HG03095 (cell line): ENCODE measurements at regions not wholly inside any gene's neighbourhood (a gene's known extent, or its start where the extent isn't known, plus 50 kb on each side); places are given as distances from the start of the nearest gene placed in this dataset.
"Not testable (repeated sequence)": the region's sequence is repeated elsewhere in the genome, so short reads cannot be mapped to it uniquely, and the experiment has no call there.

Experiments used
- ATAC-seq: cut with Tn5 transposase; IDR thresholded peaks from one replicate; pipeline ENCODE4 v1.9.1; 2021; ENCODE audit warnings: moderate library complexity; ENCODE audit not compliant: unreplicated experiment

DNA sequence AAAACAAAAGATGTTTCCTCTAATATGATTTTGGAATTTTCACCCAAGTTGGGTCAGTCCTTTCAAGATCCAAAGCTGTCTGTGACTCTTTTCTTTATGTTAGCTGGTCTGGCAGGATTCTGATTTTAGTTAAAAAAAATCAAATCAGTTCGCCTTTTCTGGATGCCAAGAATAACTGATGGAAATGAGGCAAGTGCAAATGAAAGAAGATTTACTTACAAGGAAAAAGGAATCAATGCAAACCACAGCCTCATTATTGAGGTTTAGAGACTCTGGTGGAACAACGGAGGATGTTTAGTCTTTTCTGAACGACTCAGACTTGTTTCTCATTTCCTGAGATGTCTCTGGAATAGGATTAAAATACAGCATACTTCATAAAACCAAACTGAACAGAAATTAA is 117.0 kb upstream of the DYRK2 start:
- no peak for ATAC-seq

- ATAC-seq = no peak
These were observed 115.4 kb upstream of the DYRK2 start for GRCh38 chr12:67533159-67533558.

DNA sequence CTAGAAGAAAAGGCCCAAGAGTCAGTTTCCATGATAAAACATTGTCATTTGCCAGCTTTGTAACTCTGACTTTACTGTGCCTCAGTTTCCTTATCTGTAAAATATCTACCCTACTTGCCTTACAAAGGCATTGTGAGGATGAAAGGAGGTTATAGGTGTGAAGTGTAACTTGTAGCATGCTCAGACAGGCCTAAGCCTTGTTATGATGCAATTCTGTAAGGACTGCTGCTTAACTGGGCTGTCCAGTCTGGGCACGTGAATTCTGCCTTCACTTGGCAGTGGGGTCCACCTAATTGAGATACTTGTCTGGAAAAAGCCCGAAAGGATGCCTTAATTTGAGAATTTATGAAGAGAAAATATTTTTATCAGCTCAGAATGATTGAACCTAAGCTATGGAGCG is 114.5 kb upstream of the DYRK2 start:
- no peak for ATAC-seq

DNA sequence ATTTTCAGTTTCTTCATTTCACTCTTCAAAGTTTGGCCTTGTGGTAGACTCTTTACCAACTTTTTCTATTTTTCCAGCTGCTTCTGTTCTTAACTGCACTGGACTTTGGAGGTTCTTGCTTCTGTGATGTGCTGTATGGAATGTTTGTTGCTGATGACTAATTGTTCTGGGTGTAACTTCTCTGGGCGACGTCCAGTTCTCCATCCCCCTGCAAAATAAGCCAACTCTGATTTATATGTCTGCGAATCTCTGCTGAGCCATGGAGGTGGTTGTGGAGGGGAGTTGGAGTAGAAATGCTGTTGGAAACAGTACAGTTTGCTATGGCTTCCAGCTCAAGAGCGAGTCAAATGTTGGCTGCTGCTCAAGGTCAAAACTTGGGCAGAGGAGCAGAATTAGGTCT is 113.9 kb upstream of the DYRK2 start:
- ATAC-seq = no peak

GRCh38 chr12:67535176-67535575 is 113.4 kb upstream of the DYRK2 start:
- ATAC-seq = no peak

DNA sequence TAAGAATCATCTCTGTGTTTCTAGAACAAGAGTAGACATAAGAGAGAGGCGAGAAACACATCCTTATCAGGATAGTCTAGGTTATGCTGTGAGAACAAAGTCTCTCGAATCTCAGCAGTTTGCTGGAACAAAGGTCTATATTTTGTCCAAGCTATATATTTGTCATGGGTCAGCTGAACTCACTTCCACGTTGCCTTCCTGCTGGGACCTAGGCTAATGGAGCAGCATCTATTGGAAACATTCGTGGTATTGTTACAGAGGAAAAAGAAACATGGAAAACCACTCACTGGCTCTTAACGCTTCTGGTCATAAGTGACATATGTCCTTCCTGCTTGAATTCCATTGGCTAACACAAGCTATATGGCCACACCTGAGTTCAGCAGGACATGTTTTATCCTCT is 112.6 kb upstream of the DYRK2 start:
- no peak for ATAC-seq

- no peak for ATAC-seq
These were observed 109.2 kb upstream of the DYRK2 start for GRCh38 chr12:67539329-67539728.

DNA sequence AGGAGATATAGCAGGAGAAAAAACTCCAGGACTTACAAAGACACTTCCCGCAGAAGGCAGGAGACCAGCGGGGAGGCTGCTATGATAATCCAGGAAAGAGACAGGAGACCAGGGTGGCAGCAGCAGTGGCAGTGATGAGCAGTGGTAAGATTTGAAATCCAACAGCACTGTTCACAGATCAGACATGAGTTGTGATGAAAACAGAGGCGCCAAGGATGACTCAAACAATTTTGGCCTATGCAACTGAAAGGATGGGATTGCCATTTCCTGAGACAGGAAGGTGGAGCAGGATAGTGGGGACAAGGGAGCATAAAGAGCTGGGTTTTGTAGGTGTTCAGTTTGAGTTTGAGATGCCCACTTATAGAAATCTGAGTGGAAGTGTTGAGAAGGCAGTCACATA is 108.6 kb upstream of the DYRK2 start:
- ATAC-seq = no peak

DNA sequence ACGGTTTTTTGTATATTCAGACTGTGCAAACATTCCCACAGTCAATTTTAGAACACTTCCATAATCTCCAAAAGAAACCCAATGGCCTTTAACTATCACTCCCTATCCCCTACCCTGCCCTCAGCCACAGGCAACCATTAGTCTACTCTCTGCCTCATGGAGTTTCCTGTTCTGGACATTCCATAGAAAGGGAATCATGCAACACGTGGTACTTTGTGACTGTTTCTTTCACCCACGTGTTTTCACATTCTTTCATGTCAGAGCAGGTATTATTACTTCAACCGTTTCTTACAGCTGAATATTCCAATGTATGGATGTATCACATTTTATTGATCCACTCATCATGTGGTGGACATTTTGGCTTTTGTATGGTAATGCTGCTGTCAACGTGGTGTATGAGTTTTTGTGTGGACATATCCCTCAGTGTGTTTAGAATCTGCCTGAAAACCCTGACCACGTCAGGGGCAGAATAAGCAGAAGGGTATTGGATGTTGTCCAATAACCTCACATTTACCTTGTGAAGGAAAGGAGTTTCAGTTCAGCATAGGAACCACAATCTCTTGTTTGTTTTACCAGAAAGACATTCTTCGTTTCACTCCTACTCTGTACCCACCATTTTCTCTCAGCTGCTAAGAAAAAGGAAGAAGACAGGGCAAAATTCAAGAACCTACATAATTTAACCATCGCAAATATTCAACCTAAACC is 107.5 kb upstream of the DYRK2 start:
- ATAC-seq = no peak

DNA sequence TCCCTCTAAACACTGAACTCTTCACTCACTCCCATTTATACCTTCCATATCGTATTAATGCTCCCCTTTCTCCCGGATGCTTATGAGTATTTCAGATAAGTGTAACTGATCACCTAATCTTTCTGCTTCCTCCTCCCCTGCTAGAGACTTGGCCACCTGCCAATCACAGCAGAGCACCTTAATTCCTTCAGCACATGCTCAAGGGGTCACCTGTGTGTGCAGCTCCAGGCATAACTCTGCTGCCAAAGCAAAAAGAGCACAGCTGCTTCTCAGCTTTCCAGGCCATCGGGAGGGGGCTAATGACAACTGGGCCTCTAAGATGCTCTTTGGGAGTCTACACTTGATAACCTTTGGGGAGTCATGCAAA is 106.9 kb upstream of the DYRK2 start:
- no peak for ATAC-seq

- no peak for ATAC-seq
These were observed 105.3 kb upstream of the DYRK2 start for GRCh38 chr12:67543021-67543770.

DNA sequence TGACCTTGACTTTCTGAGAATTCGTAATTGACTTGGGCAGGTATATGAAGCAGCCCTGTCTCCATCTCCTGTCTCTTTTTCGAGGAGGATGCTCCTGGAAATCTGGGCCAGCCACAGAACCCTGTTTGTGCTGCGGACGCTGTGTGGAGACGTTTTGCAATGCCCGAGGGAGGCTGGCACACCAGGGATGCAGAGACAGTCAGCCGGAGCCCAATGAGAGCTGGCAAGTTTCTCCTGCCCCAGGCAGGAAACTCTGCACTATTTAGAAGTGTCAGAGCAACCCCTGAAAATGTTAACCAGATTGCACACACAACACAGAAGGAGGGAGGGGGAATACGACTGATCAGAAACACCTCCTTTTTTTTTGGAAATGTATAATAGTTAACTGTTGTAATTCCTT is 103.2 kb upstream of the DYRK2 start:
- no peak for ATAC-seq

- no peak for ATAC-seq
These were observed 101.8 kb upstream of the DYRK2 start for GRCh38 chr12:67546746-67547145.

GRCh38 chr12:67555075-67555717 is 93.3 kb upstream of the DYRK2 start:
- not testable (repeated sequence) for ATAC-seq

- ATAC-seq = no peak
These were observed 89.8 kb upstream of the DYRK2 start for GRCh38 chr12:67558775-67559174.

DNA sequence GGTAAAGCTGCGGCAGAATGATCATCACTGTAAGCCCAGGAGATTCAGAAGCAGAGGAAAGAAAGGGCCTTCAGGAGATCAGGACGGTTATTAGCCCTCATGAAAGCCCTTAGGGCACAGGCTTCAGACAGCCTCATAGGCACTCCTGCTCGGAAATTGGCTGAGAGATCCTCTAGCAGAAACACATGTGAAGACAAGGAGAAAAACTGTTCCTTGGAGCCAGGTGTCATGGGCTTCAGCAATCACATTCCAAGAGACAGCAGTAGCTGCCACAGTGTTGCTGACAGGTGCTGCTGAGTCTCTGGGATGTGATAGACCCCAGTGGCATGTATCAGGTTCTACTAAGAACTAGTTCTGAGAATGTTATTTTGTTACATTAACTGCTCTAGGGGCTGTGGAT is 88.8 kb upstream of the DYRK2 start:
- no peak for ATAC-seq

DNA sequence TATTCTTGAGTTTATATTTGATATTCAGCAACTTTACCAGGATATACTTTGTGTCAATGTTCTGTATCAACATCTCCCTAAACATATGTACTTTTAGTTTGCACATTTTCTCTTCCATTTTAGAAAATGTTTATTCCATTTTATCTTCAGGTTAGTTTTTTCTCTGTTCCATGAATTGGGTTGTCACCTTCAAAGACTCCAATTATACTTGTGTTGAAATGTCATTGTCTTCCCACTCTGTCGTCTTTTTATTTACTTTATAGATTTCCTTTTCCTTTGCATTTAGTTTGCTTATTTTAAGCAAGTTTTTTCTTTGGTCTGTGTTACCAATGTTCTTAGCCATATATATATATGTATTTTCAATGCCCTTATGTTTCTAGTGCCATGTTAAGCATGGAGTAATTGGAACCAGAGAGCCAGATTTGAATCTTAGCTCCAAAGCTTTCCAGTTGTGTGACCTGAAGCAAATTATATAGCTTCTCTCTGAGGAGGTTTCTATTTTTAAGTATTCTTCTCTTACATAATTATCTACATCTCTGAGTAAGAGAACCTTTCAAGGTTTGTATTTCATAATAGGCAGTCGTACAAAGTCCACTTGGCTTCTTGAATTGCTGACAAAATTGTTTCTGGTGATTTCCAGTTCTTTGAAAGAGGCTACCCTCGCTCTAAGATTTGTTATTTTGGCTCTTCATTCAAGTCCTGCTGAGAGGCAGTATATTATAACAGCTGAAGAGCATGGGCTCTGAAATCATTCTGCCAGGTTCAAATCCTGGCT is 85.8 kb upstream of the DYRK2 start:
- no peak for ATAC-seq

GRCh38 chr12:67568055-67568454 is 80.5 kb upstream of the DYRK2 start:
- ATAC-seq = no peak

GRCh38 chr12:67572492-67572891 is 76.1 kb upstream of the DYRK2 start:
- ATAC-seq = no peak

GRCh38 chr12:67573566-67573965 is 75.0 kb upstream of the DYRK2 start:
- no peak for ATAC-seq

GRCh38 chr12:67578976-67579661 is 69.4 kb upstream of the DYRK2 start:
- no peak for ATAC-seq
